NCI-H748 treated with DMSO at 0.1 percent for 48 hours (cell line): ENCODE measurements at regions not wholly inside any gene's neighbourhood (a gene's known extent, or its start where the extent isn't known, plus 50 kb on each side); places are given as distances from the start of the nearest gene placed in this dataset.

ENCODE experiments used
- DNase-seq: peaks from one replicate; lab custom pipeline; 2025; lab: John Stamatoyannopoulos, UW

- DNase-seq = no peak
Observed at GRCh38 chr2:172361360-172361759, 66.0 kb upstream of the ITGA6 start.

GRCh38 chr2:172361840-172362239 is 65.5 kb upstream of the ITGA6 start:
- no peak for DNase-seq

GRCh38 chr2:172364261-172364660 is 63.1 kb upstream of the ITGA6 start:
- DNase-seq = no peak

GRCh38 chr2:172366596-172367150 is 60.7 kb upstream of the ITGA6 start:
- DNase-seq = no peak

GRCh38 chr2:172370821-172371455 is 56.4 kb upstream of the ITGA6 start:
- DNase-seq = no peak

- DNase-seq = peak; percentile 42
Observed at GRCh38 chr2:172372436-172372835, 55.0 kb upstream of the ITGA6 start.

GRCh38 chr2:172373076-172373475 is 54.3 kb upstream of the ITGA6 start:
- no peak for DNase-seq

- DNase-seq = no peak
Observed at GRCh38 chr2:172373766-172374165, 53.6 kb upstream of the ITGA6 start.

GRCh38 chr2:172374318-172375240 is 52.8 kb upstream of the ITGA6 start:
- DNase-seq = no peak

- no peak for DNase-seq
Observed at GRCh38 chr2:172375251-172375650, 52.1 kb upstream of the ITGA6 start.

- DNase-seq = no peak
Observed at GRCh38 chr2:172376016-172376415, 51.4 kb upstream of the ITGA6 start.

- no peak for DNase-seq
Observed at GRCh38 chr2:172376505-172377125, 50.8 kb upstream of the ITGA6 start.

GRCh38 chr2:172377408-172377807 is 50.0 kb upstream of the ITGA6 start:
- no peak for DNase-seq
